Astrocyte of the cerebellum (primary cell): ENCODE measurements at regions not wholly inside any gene's neighbourhood (a gene's known extent, or its start where the extent isn't known, plus 50 kb on each side); places are given as distances from the start of the nearest gene placed in this dataset.
"Not testable (repeated sequence)": the region's sequence is repeated elsewhere in the genome, so short reads cannot be mapped to it uniquely, and the experiment has no call there.

Source experiments
- DNase-seq: peaks from one replicate; pipeline ENCODE4 v3.0.0-alpha.2; 2011; ENCODE audit warnings: low read depth
- H3K4me3 ChIP-seq: 2 replicates; pipeline ENCODE4 v1.5.1; 2011; ENCODE audit warnings: mild to moderate bottlenecking, low read depth, low read length, moderate library complexity
- in situ Hi-C: cut with HindIII; loops from 2 replicates; pipeline ENCODE4 v1.10.0; 2017; ENCODE audit warnings: low sequenced_read_pairs
- TF ChIP-seq, protein P1 (sequence below): IDR thresholded peaks from 2 replicates; pipeline ENCODE4 v1.5.1; 2012; ENCODE audit warnings: low read length, low read depth, moderate library complexity, mild to moderate bottlenecking; ENCODE audit errors: missing control alignments

DNA sequence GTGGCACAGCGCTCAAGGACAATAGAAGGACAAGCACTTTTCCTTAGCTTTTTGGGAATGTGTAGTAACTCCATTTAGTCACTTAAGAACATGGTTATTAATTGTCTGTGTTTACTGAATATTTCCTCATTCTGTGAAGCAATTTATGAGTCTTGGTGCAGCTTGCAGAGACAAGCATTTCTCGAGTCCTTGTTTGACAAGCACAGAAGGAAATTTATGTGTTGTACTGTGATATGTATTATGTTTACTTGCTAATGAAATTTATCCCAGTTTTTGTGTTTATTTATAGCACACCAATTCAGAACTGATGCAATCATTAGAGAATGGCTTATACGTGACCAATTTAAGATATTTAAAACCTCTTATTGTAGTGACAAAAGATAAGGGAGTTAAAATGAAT, 168.6 kb downstream of the PRELID2 start:
- no peak overlapping the region for H3K4me3 ChIP-seq
- TF ChIP-seq, protein P1, sequence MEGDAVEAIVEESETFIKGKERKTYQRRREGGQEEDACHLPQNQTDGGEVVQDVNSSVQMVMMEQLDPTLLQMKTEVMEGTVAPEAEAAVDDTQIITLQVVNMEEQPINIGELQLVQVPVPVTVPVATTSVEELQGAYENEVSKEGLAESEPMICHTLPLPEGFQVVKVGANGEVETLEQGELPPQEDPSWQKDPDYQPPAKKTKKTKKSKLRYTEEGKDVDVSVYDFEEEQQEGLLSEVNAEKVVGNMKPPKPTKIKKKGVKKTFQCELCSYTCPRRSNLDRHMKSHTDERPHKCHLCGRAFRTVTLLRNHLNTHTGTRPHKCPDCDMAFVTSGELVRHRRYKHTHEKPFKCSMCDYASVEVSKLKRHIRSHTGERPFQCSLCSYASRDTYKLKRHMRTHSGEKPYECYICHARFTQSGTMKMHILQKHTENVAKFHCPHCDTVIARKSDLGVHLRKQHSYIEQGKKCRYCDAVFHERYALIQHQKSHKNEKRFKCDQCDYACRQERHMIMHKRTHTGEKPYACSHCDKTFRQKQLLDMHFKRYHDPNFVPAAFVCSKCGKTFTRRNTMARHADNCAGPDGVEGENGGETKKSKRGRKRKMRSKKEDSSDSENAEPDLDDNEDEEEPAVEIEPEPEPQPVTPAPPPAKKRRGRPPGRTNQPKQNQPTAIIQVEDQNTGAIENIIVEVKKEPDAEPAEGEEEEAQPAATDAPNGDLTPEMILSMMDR = no peak

DNA sequence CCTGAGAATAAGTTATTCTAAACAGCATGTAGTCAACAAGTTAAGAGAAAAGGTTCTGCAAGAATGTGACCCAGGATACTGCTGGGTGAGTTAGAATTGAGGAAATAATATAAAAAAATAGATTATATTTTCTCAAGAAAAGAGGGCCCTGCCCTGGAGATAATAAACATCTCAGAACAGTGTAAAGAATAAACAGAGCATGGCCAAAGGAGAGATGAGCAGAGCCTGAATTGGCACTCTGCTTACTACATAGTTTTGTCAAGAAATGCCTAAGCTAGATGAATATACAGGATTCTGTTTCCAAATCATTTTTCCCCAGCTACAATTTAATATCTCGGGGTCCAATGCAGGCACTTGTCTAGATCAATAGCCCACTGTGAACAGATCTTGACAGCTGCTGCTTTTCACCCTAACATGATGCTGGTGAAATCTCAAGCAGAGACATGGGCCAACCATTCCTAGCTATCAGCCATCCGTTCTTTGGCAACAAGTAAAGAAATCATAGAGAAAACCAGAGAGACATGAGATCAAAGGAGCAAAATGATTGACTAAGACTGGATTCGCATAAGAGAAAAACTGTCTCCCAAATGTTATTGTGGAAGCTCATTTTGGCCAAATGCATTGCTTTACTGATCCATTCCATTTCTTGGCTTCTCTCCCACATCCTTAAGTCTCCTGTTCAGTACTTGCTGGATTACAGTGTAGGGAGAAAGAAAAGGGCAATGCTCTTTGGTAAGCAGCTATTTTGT, 173.2 kb downstream of the PRELID2 start:
- in situ Hi-C loops = no loop called here
- DNase-seq = no peak
- TF ChIP-seq, protein P1 = no peak
- no peak overlapping the region for H3K4me3 ChIP-seq

More for the DNA sequence above, 168.6 kb downstream of the PRELID2 start:
- DNase-seq = no peak
- in situ Hi-C loops = no loop called here

DNA sequence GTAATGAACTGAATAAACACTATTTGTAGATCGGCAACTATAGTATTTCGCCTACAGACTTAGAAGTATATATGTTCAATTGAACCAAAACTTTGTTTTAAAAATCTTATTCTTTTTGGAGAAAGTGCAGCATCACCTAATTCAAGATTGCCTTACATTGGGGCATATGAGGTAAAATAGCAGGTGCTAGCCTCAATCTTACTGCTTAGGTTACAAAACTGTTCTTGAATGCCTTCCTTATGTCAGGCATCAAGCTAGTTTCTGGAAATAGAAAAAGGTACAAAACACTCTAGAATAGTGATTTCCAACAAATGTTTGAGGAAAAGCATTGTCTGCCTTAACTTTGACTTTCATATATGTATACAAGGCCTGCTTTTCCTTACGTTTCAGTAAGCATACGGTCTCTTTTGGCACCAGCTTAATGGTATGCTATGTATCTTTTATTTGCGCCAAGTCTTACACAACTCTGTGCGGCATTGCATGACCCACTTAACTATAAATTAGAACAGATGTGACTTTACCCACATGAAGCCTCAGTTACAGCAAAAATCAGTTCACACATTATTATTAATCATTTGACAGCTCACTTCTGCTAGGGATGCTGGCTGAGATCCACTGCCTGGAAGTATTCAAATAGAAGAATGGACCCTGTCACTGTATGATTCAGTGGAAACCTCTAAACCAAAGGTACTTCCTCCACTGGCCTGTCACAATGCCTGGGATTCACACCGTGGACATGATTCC, 174.1 kb downstream of the PRELID2 start:
- TF ChIP-seq, protein P1 = no peak
- in situ Hi-C loops = no loop called here
- H3K4me3 ChIP-seq = no peak overlapping the region
- DNase-seq = no peak

DNA sequence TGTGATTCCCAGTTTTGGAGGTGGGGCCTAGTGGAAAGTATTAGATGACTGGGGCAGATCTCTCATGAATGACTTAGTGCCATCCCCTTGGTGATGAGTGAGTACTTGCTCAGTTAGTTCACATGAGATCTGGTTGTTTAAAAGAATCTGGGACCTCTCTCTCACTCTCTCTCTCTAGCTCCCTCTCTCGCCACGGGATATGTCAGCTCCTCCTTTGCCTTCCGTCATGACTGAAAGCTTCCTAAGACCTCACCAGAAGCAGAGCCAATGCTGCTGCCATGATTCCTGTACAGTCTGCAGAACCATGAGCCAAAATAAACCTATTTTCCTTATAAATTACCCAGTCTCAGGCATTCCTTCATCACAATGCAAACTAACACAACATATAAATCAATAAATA, 176.7 kb downstream of the PRELID2 start:
- in situ Hi-C loops = no loop called here
- H3K4me3 ChIP-seq = no peak overlapping the region
- TF ChIP-seq, protein P1 = no peak
- no peak for DNase-seq

DNA sequence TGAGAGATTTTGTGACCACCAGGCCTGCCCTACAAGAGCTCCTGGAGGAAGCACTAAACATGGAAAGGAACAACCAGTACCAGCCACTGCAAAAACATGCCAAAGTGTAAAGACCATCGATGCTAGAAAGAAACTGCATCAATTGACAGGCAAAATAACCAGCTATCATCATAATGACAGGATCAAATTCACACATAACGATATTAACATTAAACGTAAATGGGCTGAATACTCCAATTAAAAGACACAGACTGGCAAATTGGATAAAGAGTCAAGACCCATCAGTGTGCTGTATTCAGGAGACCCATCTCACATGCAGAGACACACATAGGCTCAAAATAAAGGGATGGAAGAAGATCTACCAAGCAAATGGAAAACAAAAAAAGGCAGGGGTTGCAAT, 182.4 kb downstream of the PRELID2 start:
- in situ Hi-C loops, DNase-seq, H3K4me3 ChIP-seq: not testable (repeated sequence)

DNA sequence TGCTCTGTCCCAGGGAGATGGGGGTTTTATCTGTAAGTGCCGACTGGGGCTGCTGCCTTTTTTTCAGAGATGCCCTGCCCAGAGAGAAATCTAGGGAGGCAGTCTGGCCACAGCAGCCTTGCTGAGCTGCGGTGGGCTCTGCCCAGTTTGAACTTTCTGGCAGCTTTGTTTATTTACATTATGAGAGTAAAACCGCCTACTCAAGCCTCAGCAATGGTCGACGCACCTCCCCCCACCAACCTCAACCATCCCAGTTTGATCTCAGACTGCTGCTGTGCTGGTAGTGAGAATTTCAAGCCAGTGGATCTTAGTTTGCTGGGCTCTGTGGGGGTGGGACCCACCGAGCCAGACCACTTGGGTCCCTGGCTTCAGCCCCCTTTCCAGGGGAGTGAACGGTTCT, 188.0 kb downstream of the PRELID2 start:
- DNase-seq, H3K4me3 ChIP-seq, in situ Hi-C loops: not testable (repeated sequence)

DNA sequence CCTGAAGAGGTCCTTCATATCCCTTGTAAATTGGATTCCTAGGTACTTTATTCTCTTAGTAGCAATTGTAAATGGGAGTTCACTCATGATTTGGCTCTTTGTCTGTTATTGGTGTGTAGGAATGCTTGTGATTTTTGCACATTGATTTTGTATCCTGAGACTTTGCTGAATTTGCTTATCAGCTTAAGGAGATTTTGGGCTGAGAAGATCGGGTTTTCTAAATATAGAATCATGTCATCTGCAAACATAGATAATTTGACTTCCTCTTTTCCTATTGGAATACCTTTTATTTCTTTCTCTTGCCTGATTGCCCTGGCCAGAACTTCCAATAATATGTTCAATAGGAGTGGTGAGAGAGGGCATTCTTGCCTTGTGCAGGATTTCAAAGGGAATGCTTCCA, 191.9 kb downstream of the PRELID2 start:
- H3K4me3 ChIP-seq, in situ Hi-C loops, DNase-seq: not testable (repeated sequence)

DNA sequence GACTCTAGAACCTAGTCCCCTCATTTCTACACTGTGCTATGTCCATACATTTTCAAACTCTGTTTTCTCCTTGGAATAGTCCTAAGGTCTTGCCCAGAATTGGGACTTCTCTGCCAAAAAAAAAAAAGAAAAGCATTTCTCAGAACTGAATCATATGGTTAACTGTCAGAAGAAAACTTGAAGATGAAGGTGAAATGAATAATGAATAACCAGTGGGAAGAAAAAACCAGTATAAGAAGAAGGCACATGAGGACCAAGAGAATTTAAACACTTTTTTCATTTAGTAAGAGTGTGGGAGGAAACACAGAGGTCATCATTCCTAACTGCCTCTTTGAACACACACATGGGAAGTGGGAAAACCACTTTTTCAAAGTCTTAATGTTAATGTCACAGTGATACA, 197.7 kb downstream of the PRELID2 start:
- no peak overlapping the region for H3K4me3 ChIP-seq
- in situ Hi-C loops = no loop called here
- DNase-seq = no peak
- TF ChIP-seq, protein P1 = no peak
